Activated CD8-positive, alpha-beta memory T cell treated with anti-CD3 and anti-CD28 coated beads for 4 hours (primary cell): ENCODE measurements at regions not wholly inside any gene's neighbourhood (a gene's known extent, or its start where the extent isn't known, plus 50 kb on each side); places are given as distances from the start of the nearest gene placed in this dataset.

Experiments used
- DNase-seq, 2 donors: peaks; one replicate each; pipeline ENCODE4 v3.0.0-alpha.2; 2020; ENCODE audit warnings: low read depth in 2 of 2

DNA sequence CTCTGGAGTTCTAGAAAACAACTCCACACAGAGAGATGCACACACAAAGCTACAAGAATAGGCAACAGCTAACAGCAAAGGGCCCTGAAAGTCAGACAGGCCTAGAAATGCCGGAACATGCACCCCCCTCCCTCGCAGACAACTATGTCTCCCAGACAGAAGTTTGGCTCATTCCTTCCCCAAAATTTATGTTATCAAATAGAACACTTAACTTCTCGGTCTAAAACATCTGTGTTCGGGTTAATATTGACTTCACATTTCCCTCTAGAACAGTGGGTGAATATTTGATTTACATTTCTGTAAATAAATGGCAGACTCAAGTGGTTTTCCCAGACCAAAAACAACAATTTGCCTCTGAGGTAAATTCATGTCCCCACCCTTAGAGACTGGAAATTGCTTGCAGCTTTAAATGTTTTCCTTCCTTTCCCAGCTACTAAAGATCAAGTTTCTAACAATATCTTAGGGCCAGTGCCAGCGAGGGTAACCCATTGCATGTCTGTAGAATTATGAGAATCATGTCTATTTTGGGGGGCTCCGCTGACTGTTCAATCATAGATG, 92.5 kb upstream of the INHBA start:
- no peak for DNase-seq

DNA sequence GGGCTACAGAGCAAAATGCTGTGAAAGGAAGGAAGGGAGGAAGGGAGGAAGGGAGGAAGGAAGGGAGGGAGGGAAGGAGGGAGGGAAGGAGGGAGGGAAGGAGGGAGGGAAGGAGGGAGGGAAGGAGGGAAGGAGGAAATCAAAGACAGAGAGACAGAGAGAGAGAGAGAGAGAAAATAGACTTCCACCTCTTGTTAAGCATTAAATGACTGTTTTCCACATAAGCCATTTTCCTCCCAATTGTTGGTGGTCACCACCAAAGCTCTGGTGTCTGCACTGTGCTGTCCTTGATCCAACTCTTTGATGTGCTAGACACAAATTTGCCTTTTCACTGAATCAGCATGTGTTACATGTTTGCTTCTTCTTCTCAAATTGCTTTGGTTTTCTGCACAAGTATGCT, 90.7 kb upstream of the INHBA start:
- DNase-seq, result no peak

DNA sequence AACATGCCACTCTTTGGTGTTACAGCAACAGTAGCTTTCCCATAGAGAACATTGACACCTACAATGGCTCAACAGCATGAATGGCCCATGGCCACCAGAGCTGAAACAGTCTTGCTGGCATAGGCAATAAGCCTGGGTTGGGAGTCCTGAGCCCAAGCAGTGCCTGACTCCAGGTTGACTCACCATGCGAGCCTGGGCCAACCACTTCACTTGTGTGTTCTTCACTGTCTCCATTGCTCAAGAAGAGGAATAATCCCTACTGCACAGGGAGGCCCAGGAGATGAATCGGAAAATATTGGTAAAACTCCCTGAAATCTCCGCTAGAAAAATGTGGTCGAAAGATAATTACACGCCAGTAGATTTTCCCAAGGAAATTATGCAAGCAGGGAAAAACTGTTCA, 89.2 kb upstream of the INHBA start:
- no peak for DNase-seq

DNA sequence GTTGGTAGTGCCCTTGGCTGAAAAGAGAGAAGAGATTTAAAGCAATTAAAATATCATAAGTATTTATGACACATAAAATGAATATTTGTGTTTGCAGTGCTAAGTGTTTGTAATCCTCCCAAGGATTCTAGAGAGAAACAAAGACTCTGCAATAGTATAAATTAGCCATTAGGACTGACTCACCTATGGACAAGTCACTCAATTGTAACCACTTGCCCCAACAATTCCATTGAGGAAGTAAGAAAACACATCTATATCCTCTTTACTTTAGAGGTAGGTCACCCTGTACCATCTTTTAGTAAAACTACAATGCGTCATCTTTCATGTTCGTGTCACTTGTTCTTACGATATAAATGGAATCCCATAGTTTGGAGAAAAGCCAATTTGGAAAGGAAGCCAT, 85.7 kb upstream of the INHBA start:
- no peak for DNase-seq

DNA sequence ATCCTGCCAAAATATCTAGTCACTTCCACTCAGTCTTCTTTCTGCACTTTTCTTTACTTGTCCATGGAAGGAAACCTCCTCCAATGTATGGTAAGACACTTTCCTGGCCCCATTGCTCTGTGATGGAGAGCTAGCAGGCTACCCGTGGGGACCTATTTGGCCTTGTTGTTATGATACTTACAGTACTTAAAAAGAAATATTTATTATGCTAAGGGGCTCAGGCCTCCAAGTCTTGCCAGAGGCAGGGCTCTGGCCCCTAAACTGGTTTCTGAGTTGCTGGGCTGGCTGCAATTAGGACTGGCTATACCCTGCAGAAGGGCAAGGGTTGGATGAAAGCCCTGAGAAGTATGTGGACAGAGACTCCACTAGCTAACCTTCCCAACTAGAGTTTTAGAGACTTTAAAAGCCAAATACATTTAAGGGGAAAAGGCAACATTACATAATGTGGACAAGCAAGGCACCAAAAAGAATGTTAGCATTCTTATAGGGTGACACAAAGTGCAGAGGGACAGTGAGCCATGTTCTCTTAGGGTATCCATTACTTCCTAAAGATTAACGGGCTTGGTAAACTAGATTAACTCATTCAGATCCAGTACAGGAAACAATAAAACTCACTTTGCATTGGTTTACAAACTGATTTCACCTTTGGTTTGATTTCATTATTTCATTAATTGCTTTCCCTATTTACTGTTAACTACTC, 84.9 kb upstream of the INHBA start:
- no peak for DNase-seq

DNA sequence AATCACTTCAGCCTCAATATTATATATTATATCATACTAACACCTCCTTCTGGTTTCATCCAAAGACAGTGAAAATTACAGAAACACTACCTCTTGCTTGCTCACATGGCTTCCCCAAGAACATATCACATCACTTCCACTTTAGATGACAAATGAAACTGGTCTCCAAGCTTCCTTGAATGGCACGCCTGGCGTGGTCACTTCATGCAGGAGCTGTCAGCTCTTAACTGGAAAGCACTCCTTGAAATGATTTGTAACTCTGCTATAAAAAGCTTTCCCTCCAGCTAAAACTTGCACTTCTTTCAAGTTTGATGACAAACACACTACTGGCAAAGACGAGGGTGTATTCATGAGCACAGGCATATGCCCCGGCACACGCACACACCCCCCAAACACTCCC, 84.1 kb upstream of the INHBA start:
- no peak for DNase-seq

DNA sequence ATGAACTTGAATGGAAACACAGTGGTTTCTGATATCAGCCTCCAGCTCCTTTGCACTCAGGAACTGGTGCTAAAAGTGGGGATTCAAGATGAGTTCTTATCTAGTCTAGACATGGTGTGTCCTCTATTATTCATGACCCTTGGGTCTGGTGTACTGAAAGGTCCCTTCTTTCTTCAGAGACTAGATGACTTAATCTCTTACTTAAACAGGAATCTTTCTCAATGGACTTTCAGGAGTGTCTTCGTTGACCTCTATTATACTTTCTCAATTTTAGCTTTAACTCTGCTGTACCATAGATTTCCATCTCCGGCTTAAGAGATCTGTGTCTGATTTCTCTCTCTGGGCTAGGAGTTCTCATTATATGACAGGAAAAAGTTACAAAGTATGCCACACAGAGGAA, 83.5 kb upstream of the INHBA start:
- no peak for DNase-seq

DNA sequence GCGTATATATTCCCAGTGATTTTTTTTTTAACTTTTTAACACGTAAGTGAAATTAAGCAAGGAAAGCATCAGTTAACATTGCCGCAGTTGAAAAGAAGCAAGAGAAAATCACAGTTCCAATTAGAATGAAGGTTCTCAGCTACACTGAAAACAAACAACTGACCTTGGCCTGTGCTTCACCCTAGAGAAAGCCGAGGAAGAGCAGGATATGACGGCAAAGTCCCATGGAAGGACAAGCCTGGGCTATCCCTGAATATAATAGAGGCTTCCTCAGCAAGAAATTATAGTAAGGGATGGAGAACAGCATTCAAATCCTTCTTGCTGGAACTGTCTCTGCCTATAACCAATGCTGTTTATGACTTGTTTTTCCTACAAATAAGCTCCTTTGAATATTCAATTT, 83.0 kb upstream of the INHBA start:
- no peak for DNase-seq

DNA sequence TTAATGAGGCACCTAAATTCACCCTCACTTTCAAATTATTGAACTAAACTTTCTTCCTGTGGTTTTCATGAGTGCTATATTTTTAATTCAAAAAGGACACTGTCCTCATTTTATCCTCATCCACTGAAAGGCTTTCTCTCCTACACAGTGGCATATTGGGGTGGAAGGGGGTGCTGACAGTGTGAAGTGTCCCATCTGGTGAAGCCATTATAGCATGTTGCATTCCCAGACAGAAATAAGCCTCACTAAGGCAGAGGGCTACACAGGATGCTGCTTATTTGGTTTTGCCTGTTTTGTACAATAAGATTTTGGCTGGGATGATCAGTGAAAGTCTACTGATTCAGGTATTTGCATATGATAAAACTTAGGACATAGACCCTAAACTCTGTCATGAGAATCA, 82.4 kb upstream of the INHBA start:
- DNase-seq, result no peak

DNA sequence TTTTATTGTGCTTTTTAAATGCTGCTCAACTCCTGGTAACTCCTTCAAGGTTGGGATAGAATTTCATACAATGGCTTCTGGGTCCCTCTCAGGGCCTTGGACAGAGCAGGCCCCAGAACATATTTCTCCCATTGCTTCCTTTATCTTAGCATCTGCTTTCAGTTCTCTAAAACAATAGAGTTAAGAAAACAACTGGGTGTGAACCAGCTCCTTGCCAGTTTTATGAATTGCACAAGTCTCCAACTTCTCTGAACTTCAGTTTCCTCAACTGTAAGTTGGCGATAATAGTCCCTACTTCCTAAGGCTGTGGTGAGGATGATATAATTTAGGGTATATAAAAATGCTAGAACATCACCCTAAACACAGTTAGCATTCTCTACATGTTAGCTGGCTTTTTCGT, 77.0 kb upstream of the INHBA start:
- DNase-seq, result no peak

DNA sequence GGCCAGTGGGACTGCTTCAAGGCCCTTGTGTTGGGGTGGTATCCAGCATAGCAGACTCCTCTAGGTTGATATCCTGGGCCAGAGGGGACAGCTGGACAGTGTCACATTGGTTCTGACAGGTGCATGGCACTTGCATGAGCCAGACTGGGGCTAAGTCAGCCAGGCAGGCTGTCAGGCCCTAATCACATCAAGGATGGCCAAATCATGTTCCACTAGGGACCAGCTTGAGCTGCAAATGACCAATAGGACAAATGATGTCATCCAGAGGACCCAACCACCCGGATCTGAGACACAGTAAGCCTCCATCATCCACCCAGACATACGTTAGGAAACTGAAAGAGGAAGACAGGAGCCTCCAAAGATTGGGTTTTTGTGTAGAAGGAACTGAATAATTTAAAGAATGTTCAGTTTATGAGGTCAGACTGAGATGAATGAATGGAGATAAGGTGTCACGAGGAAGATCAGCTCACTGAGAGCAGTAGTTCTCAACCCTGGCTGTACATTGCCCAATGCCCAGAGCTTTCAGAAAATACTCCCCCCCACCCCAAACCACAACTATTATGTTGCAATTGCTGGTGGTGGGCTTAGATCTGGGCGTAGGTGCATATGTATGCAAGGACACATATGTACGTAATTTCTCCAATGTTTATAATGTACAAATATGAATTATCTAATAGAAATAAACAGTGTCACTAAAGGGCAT, 75.2 kb upstream of the INHBA start:
- no peak for DNase-seq

DNA sequence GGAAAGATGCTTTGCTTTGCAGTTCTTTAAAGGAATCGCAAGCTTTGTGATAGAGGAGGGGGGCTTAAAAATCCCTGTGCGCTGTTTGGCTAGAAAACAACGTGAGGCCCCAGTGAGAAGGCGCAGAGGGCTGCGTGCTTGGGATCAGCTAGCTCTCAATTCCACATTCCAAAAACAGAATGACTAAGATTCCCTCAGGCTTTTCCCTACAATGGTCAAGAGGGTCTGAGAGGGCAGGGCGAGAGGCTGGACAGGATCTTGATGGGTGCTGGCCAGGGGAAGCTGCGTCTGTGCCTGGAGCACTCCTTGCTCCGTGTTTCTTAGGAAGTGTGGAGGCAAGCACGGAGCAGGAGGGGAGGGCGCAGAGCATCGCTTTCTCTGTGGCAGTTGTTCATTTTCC, 72.1 kb upstream of the INHBA start:
- no peak for DNase-seq

DNA sequence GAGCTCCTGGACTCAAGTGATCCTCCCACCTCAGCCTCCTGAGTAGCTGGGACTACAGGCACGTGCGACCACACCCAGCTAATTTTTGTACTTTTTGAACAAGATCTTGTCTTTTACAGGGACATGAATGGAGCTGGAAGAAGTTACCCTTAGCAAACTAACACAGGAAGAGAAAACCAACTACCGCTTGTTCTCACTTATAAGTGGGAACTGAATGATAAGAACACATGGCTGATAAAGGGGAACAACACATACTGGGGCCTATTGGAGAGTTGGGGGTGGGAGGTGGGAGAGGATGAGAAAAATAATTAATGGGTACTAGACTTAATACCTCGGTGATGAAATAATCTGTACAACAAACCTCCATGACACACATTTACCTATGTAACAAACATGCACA, 70.9 kb upstream of the INHBA start:
- DNase-seq, result no peak

DNA sequence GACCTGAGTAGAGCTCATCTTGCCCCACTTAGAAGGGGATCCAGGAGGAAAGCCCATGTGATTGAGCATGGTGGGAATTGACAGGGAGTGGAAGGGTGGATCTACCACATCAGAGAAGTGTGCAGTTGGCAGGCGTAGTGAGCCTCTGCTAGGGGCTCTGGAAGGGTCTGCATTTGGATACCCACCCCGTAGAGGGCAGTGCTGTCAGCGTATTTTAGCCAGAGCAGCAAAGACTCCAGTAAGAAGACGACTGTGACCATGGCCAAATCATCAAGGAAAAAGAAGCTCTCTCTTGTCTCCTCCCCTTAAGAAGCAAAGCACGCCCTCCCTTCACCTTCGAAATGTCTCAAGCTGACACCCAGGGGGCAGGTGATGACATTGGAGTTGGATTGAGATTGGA, 68.8 kb upstream of the INHBA start:
- DNase-seq, result no peak

DNA sequence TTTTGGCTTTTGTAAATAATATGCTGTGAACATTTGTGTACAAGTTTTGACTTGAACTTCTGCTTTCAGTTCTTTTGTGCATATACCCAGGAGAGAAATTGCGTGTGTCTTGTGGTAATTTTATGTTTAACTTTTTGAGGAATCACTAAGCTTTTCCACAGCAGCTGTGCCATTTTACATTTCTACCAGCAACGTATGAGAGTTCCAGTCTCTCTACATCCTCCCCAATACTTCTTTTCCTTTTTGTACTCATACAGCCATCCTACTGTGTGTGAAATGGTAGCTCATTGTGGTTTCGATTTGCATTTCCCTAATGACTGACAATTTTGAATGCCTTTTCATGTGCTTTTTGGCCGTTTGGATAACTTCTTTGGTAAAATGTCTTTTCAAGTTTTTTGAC, 66.3 kb upstream of the INHBA start:
- no peak for DNase-seq

DNA sequence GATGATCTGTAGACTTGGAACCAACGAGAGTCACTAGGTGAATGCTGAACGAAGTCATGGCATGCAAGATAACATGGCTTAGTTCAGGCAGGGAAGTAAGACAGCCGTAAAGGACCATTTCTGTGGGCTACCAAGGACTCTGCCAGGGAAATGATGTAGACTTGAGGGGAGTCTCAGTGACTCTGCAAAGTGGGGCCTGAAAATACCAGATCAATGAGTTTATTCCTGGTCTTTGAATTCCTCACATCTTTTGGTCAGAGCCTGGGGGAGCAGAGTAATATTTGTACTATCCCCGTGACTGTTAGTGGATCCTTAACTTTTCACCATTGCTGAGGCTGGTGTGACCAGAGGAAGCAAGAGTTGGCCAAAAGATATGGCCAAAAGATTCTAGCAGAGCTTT, 60.7 kb upstream of the INHBA start:
- DNase-seq, result no peak

DNA sequence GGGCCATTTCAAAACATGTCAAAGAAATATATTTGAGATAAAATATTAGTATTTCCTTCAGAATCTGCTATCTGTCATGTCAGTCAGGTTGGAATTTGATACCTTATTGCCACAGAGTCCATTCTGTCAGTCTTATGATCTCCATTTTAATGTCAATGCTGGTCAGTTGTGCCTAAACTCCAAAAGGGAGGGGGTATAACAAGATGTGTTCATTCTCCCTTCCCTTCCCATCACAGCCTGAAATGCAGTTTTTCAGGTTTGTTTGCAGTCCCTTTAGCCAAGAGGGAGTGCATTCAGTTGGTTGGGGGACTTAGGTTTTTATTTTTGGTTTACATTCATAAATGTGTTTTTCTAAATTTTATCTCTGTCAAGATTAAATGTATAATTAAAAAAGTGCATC, 59.8 kb upstream of the INHBA start:
- no peak for DNase-seq

DNA sequence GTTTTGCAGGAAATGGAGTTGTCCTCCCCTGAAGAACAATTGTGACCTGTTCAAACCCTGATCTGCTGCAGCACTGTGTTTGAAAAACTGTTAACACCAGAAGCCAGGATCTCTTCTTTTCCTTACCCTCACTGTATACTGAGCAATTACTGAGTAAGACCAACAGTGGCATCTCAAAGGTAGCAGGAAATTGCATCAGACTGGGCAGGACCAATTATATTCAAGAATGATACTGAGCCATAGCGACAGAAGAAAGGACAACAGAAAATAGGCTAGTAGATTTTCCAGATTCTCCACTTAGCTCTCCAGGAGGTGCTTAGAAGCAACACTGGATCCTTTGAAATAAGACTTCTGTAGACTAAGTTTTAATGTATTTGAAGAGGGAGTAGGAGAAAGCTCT, 57.4 kb upstream of the INHBA start:
- DNase-seq, result no peak

DNA sequence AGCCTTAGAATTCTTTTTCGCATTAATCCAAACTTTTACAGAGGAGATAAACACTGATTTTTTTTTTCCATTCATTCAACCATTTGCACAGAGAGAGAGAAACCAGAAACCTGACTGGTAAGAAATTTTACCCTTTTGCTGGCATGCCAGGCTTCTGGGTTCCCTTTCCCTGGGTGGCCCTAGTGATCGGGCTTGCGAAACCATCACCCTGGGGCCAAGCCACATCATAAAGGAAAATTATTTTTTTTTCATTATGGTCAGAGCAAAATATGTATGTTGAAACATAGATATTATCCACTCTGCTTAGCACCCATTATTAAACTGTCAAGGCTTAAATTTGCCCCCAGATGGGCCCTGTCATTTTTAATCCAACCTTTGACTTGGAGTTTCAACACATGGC, 55.4 kb upstream of the INHBA start:
- DNase-seq, result no peak

DNA sequence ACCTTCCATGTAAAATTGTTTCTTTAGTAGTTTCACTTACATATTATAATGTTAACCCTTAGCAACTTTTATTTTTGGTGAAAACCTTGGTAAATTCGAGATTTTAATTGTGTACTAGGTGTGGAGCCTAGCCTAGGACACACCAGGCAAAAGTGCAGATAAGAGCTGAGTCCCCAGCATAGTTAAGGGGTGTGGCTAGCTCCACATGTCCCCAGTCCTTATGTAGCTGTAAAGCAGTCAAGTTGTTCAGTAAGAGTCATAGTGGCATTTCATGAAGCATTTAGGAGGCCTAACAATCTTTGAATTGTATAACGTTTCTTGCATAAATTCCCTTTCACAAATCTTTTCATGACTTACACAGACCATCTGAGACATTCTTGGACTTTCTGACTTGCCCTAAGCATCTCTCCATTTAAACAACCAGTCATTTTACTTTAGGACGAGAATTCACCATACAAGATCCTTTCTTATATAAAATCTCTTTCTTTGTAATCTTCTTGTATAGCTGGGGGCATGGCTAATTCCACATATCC, 53.8 kb upstream of the INHBA start:
- no peak for DNase-seq

DNA sequence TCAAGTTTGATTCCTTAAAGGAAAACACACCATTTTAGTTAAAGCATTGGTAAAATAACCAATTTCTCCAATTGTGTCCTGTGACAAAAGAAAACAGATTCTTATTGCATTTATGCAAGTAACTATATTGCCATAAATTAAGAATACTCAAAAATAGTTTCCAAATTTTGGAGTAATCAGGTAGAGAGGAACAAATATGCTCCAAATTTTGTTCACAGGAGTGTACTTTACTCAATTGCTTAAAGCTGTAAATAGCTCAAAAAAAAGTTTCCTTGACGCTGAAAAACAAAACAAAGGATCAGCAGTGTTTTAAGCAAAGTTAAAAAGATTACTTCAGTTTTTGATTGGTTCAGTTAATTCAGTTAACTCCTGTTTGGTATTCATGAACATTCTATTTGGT, 52.2 kb upstream of the INHBA start:
- DNase-seq, result no peak

DNA sequence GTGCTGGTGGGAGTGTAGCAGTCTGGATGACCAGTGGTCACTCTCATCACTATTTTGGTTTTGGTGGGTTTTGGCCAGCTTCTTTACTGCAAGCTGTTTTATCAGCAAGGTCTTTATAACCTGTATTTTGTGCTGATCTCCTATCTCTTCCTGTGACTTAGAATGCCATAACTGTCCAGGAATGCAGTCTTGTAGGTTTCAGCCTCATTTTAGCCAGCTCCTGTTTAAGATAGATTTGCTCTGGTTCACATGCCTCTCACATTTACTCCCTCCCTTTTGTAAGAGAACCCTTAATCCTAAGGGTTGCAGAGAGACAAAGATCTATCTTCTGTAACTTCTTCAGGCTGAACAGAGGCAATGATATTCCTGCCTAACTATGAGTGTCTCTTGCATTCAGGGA, 51.2 kb upstream of the INHBA start:
- no peak for DNase-seq
